Activated CD8-positive, alpha-beta memory T cell treated with anti-CD3 and anti-CD28 coated beads, Interleukin-2, amount 50 U/mL, for 4 hours (primary cell): ENCODE measurements at regions not wholly inside any gene's neighbourhood (a gene's known extent, or its start where the extent isn't known, plus 50 kb on each side); places are given as distances from the start of the nearest gene placed in this dataset.

ENCODE experiments used
- DNase-seq: peaks from one replicate; pipeline ENCODE4 v3.0.0-alpha.2; 2020

- DNase-seq = no peak
Measured at GRCh38 chr4:180808862-180809261, 1434.3 kb upstream of the TENM3 start.

GRCh38 chr4:180809439-180809838, 1433.8 kb upstream of the TENM3 start:
- DNase-seq = no peak

GRCh38 chr4:180810581-180810980, 1432.6 kb upstream of the TENM3 start:
- DNase-seq = no peak

- DNase-seq = no peak
Measured at GRCh38 chr4:180811556-180811955, 1431.6 kb upstream of the TENM3 start.

GRCh38 chr4:180812783-180813182, 1430.4 kb upstream of the TENM3 start:
- no peak for DNase-seq

- DNase-seq = no peak
Measured at GRCh38 chr4:180814875-180815417, 1428.3 kb upstream of the TENM3 start.

- no peak for DNase-seq
Measured at GRCh38 chr4:180817529-180817928, 1425.7 kb upstream of the TENM3 start.

- no peak for DNase-seq
Measured at GRCh38 chr4:180823108-180823507, 1420.1 kb upstream of the TENM3 start.

- DNase-seq = no peak
Measured at GRCh38 chr4:180827232-180828009, 1415.8 kb upstream of the TENM3 start.

- DNase-seq = no peak
Measured at GRCh38 chr4:180828455-180829018, 1414.7 kb upstream of the TENM3 start.

- DNase-seq = no peak
Measured at GRCh38 chr4:180832073-180832472, 1411.1 kb upstream of the TENM3 start.

GRCh38 chr4:180840142-180840541, 1403.1 kb upstream of the TENM3 start:
- DNase-seq = no peak

- DNase-seq = no peak
Measured at GRCh38 chr4:180850318-180850940, 1392.8 kb upstream of the TENM3 start.

GRCh38 chr4:180852738-180853137, 1390.5 kb upstream of the TENM3 start:
- DNase-seq = no peak

GRCh38 chr4:180855184-180855583, 1388.0 kb upstream of the TENM3 start:
- no peak for DNase-seq

- no peak for DNase-seq
Measured at GRCh38 chr4:180860089-180860720, 1383.0 kb upstream of the TENM3 start.

- no peak for DNase-seq
Measured at GRCh38 chr4:180861651-180862050, 1381.6 kb upstream of the TENM3 start.

- no peak for DNase-seq
Measured at GRCh38 chr4:180866933-180867643, 1376.1 kb upstream of the TENM3 start.

- no peak for DNase-seq
Measured at GRCh38 chr4:180870623-180871022, 1372.6 kb upstream of the TENM3 start.

- DNase-seq = no peak
Measured at GRCh38 chr4:180898305-180898704, 1344.9 kb upstream of the TENM3 start.

GRCh38 chr4:180900781-180901180, 1342.4 kb upstream of the TENM3 start:
- no peak for DNase-seq

- no peak for DNase-seq
Measured at GRCh38 chr4:180909279-180909678, 1333.9 kb upstream of the TENM3 start.

- DNase-seq = no peak
Measured at GRCh38 chr4:180913750-180914149, 1329.5 kb upstream of the TENM3 start.
